Keratinocyte (primary cell): ENCODE measurements at regions not wholly inside any gene's neighbourhood (a gene's known extent, or its start where the extent isn't known, plus 50 kb on each side); places are given as distances from the start of the nearest gene placed in this dataset.

ENCODE experiments used
- DNase-seq: peaks from one replicate; pipeline ENCODE4 v3.0.0-alpha.2; 2011; ENCODE audit warnings: low read depth, missing footprints, low spot score
- FAIRE-seq: peaks from 2 replicates; lab custom pipeline; 2011; peaks lifted over from hg19 to GRCh38; lab: Jason Lieb, UNC
- H2AFZ ChIP-seq: 2 replicates; pipeline ENCODE4 v1.6.0; 2012; ENCODE audit warnings: low read length, control low read depth, inconsistent platforms; ENCODE audit not compliant: control insufficient read depth
- H3K27ac ChIP-seq: 2 replicates; pipeline ENCODE4 v1.5.1; 2011; ENCODE audit warnings: low read length; ENCODE audit not compliant: control insufficient read depth, insufficient read depth
- H3K27me3 ChIP-seq: 3 replicates; pipeline ENCODE4 v1.6.0; 2011; ENCODE audit warnings: low read length; ENCODE audit not compliant: control insufficient read depth, insufficient read depth; ENCODE audit errors: extremely low read depth
- H3K36me3 ChIP-seq, 2 experiments: 2 replicates in 1 of 2; 3 replicates in 1 of 2; pipeline ENCODE4 v1.5.1; 2011; ENCODE audit warnings: low read length in 2 of 2, mild to moderate bottlenecking in 1 of 2; ENCODE audit not compliant: control insufficient read depth in 2 of 2, insufficient read depth in 2 of 2; ENCODE audit errors: extremely low read depth in 1 of 2
- H3K4me1 ChIP-seq: 3 replicates; pipeline ENCODE4 v1.5.1; 2011; ENCODE audit warnings: low read length; ENCODE audit not compliant: control insufficient read depth, insufficient read depth; ENCODE audit errors: extremely low read depth
- H3K4me2 ChIP-seq: 3 replicates; pipeline ENCODE4 v1.6.0; 2011; ENCODE audit warnings: low read depth, low read length; ENCODE audit not compliant: control insufficient read depth, insufficient read depth; ENCODE audit errors: extremely low read depth
- H3K4me3 ChIP-seq, 3 experiments: fragments of 200-600 bp in 1 of 3; sonication (generic) in 1 of 3; 2 replicates in 2 of 3; 3 replicates in 1 of 3; pipeline ENCODE4 v1.5.1; 2011 to 2016; ENCODE audit warnings: low read length in 3 of 3, mild to moderate bottlenecking in 3 of 3, control low read depth in 2 of 3, inconsistent platforms in 1 of 3, low read depth in 1 of 3, mixed read lengths in 1 of 3, mixed run types in 1 of 3, moderate library complexity in 1 of 3; ENCODE audit not compliant: control insufficient read depth in 2 of 3, insufficient read depth in 2 of 3; ENCODE audit errors: extremely low read depth in 1 of 3
- H3K79me2 ChIP-seq: 2 replicates; pipeline ENCODE4 v1.6.0; 2012; ENCODE audit warnings: low read length; ENCODE audit not compliant: control insufficient read depth, insufficient read depth
- H3K9ac ChIP-seq: 3 replicates; pipeline ENCODE4 v1.6.0; 2011; ENCODE audit warnings: low read length; ENCODE audit not compliant: control insufficient read depth, insufficient read depth; ENCODE audit errors: extremely low read depth
- H3K9me1 ChIP-seq: 3 replicates; pipeline ENCODE4 v1.6.0; 2011; ENCODE audit warnings: low read length; ENCODE audit not compliant: control insufficient read depth, insufficient read depth; ENCODE audit errors: extremely low read depth
- H3K9me3 ChIP-seq: 2 replicates; pipeline ENCODE4 v1.5.1; 2012; ENCODE audit warnings: low read depth, low read length; ENCODE audit not compliant: control insufficient read depth
- H4K20me1 ChIP-seq: 3 replicates; pipeline ENCODE4 v1.6.0; 2011; ENCODE audit warnings: low read length; ENCODE audit not compliant: control insufficient read depth, insufficient read depth; ENCODE audit errors: extremely low read depth
- EZH2 ChIP-seq: IDR thresholded peaks from one replicate; pipeline ENCODE4 v1.6.1; 2012; ENCODE audit warnings: inconsistent platforms, mild to moderate bottlenecking, low read length, moderate library complexity
- dilution Hi-C: fragments of 300-500 bp; cut with MboI; formaldehyde crosslinking; loops from one replicate; pipeline ENCODE4 v1.7.0; 2020; ENCODE audit warnings: low sequenced_read_pairs; ENCODE audit not compliant: extremely low pct_ligation_motif_present
- TF ChIP-seq, protein P1 (sequence below), 3 experiments: IDR thresholded peaks in 1 of 3; conservative IDR thresholded peaks in 1 of 3; optimal IDR thresholded peaks in 1 of 3; 2 replicates in 2 of 3; 3 replicates in 1 of 3; pipeline versions ENCODE3 to v1.5.1; 2011; ENCODE audit warnings: low read length in 3 of 3, mild to moderate bottlenecking in 3 of 3, moderate library complexity in 2 of 3, control low read depth in 1 of 3, inconsistent platforms in 1 of 3; ENCODE audit not compliant: insufficient read depth in 2 of 3; ENCODE audit errors: extremely low read depth in 1 of 3

DNA sequence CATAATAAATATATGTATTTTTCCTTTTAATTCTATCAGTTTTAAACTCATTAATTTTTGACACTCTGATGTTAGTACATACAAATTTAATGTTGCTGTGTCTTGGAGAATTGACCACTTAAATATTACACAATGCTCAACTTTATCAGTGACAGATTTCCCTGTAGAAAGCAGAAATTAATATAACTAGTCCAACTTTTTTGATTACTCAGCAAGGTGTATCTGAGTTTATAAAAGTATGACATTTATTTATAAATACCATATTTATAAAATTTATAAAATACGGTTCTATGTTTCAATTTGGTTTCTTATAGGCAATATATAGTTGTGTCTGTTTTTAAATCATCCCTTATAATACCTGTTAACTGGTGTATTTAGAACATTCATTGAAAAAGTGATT, 350.0 kb upstream of the EYS start:
- no peak for DNase-seq
- no peak for TF ChIP-seq EZH2
- TF ChIP-seq, protein P1, sequence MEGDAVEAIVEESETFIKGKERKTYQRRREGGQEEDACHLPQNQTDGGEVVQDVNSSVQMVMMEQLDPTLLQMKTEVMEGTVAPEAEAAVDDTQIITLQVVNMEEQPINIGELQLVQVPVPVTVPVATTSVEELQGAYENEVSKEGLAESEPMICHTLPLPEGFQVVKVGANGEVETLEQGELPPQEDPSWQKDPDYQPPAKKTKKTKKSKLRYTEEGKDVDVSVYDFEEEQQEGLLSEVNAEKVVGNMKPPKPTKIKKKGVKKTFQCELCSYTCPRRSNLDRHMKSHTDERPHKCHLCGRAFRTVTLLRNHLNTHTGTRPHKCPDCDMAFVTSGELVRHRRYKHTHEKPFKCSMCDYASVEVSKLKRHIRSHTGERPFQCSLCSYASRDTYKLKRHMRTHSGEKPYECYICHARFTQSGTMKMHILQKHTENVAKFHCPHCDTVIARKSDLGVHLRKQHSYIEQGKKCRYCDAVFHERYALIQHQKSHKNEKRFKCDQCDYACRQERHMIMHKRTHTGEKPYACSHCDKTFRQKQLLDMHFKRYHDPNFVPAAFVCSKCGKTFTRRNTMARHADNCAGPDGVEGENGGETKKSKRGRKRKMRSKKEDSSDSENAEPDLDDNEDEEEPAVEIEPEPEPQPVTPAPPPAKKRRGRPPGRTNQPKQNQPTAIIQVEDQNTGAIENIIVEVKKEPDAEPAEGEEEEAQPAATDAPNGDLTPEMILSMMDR (optimal IDR thresholded peaks at IDR 0.05 in 1 of 3, IDR thresholded peaks at IDR 0.05 in 1 of 3, conservative IDR thresholded peaks at IDR 0.05 in 1 of 3; ENCODE audit: extremely low read depth in 1 of 3, insufficient read depth in 2 of 3, low read length in 3 of 3), result no peak
- H3K36me3 ChIP-seq, result no peaks in the 10 kb centered on the region
- no peak overlapping the region for H3K27ac ChIP-seq
- no peak overlapping the region for H3K4me3 ChIP-seq
- H2AFZ ChIP-seq, result no peak overlapping the region
- H3K9me1 ChIP-seq, result no peaks in the 10 kb centered on the region
- no peak overlapping the region for H3K9ac ChIP-seq
- H3K9me3 ChIP-seq, result no peaks in the 10 kb centered on the region
- H3K4me2 ChIP-seq, result no peak overlapping the region
- H3K79me2 ChIP-seq, result no peaks in the 10 kb centered on the region
- dilution Hi-C loops, result no loop called here
- H3K27me3 ChIP-seq, result no peaks in the 10 kb centered on the region
- no peaks in the 10 kb centered on the region for H4K20me1 ChIP-seq
- no peak for FAIRE-seq
- no peaks in the 10 kb centered on the region for H3K4me1 ChIP-seq

DNA sequence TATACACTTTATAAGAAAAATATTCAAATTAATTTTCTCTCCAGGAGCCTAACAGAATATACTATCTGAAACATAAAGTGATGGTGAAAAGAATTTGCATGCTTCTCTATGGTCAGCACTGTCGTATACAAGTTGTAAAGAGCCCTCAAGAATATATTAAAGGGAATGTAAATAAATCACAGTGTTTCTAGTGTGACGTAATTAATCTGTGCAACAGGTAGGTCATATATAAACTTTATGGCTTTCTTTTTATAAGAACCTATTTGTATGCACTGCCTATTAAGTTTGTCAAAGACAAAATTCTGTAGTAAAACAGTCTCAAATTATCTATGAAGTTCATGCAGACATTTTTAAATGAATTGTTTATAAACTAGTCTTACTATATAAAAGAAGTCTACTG, 347.9 kb upstream of the EYS start:
- TF ChIP-seq, protein P1 (optimal IDR thresholded peaks at IDR 0.05 in 1 of 3, IDR thresholded peaks at IDR 0.05 in 1 of 3, conservative IDR thresholded peaks at IDR 0.05 in 1 of 3; ENCODE audit: extremely low read depth in 1 of 3, insufficient read depth in 2 of 3, low read length in 3 of 3), result no peak
- no peak for TF ChIP-seq EZH2
- dilution Hi-C loops, result no loop called here
- Histone ChIP-seq H3K4me3 (no peak overlapping the region), H3K79me2 (no peaks in the 10 kb centered on the region), H3K27me3 (no peaks in the 10 kb centered on the region), H3K4me1 (no peaks in the 10 kb centered on the region), H3K4me2 (no peak overlapping the region), H3K36me3 (no peaks in the 10 kb centered on the region), H2AFZ (no peak overlapping the region), H4K20me1 (no peaks in the 10 kb centered on the region), H3K9me1 (no peaks in the 10 kb centered on the region), H3K9me3 (no peaks in the 10 kb centered on the region), H3K27ac (no peak overlapping the region), H3K9ac (no peak overlapping the region)
- DNase-seq, result no peak
- FAIRE-seq, result no peak
